Left lung (tissue), 4 donors: ENCODE measurements at regions not wholly inside any gene's neighbourhood (a gene's known extent, or its start where the extent isn't known, plus 50 kb on each side); places are given as distances from the start of the nearest gene placed in this dataset.
"Not testable (repeated sequence)": the region's sequence is repeated elsewhere in the genome, so short reads cannot be mapped to it uniquely, and the experiment has no call there.

Source experiments
- ATAC-seq: fragments of 200-7000 bp; cut with Tn5 transposase; one replicate; pipeline ENCODE4 v1.9.1; 2020; ENCODE audit warnings: moderate library complexity
- DNase-seq, 4 donors: peaks; one replicate each; pipeline ENCODE4 v3.0.0-alpha.2; 2013 to 2020
- H3K27ac ChIP-seq, 2 donors: fragments of 200-600 bp; sonication (generic) in 1 of 2; one replicate each; pipeline versions ENCODE4 v1.5.0 to v1.8.0; 2020 to 2021
- H3K27me3 ChIP-seq, 2 donors: fragments of 200-600 bp; sonication (generic) in 1 of 2; one replicate each; pipeline versions ENCODE4 v1.5.0 to v1.8.0; 2020 to 2021
- H3K36me3 ChIP-seq, 2 donors: fragments of 200-600 bp; sonication (generic) in 1 of 2; one replicate each; pipeline versions ENCODE4 v1.5.0 to v1.8.0; 2020 to 2021
- H3K4me1 ChIP-seq, 2 donors: fragments of 200-600 bp; one replicate each; pipeline ENCODE4 v1.8.0; 2021
- H3K4me3 ChIP-seq, 2 donors: fragments of 200-600 bp; sonication (generic) in 1 of 2; one replicate each; pipeline versions ENCODE4 v1.5.0 to v1.8.0; 2020 to 2021; ENCODE audit warnings: mild to moderate bottlenecking in 1 of 2
- H3K9me3 ChIP-seq, 2 donors: fragments of 200-600 bp; sonication (generic) in 1 of 2; one replicate each; pipeline versions ENCODE4 v1.5.0 to v1.8.0; 2020 to 2021
- intact Hi-C, 2 donors: fragments of 100-400 bp; cut with DNase I; formaldehyde crosslinking; loops; one replicate each; pipeline versions ENCODE4 v1.11.2 to v1.14.2; 2022
- TF ChIP-seq, protein P1 (sequence below), 2 donors: fragments of 200-600 bp; sonication (generic) in 1 of 2; IDR thresholded peaks; one replicate each; pipeline versions ENCODE4 v1.5.0 to v1.8.0; 2021; ENCODE audit warnings: antibody characterized with exemption in 2 of 2
- donor health status: DM: no; HTN: yes; CAD: no.
- donor health status: DM: no; HTN: no; CAD: no.

- Histone ChIP-seq H3K27ac (no peak overlapping the region), H3K9me3 (peaks cover 0 to 47% of the 10 kb centered on the region in 2 donors), H3K4me3 (no peak overlapping the region), H3K27me3 (no peaks in the 10 kb centered on the region), H3K36me3 (no peaks in the 10 kb centered on the region), H3K4me1 (no peaks in the 10 kb centered on the region)
- TF ChIP-seq, protein P1, sequence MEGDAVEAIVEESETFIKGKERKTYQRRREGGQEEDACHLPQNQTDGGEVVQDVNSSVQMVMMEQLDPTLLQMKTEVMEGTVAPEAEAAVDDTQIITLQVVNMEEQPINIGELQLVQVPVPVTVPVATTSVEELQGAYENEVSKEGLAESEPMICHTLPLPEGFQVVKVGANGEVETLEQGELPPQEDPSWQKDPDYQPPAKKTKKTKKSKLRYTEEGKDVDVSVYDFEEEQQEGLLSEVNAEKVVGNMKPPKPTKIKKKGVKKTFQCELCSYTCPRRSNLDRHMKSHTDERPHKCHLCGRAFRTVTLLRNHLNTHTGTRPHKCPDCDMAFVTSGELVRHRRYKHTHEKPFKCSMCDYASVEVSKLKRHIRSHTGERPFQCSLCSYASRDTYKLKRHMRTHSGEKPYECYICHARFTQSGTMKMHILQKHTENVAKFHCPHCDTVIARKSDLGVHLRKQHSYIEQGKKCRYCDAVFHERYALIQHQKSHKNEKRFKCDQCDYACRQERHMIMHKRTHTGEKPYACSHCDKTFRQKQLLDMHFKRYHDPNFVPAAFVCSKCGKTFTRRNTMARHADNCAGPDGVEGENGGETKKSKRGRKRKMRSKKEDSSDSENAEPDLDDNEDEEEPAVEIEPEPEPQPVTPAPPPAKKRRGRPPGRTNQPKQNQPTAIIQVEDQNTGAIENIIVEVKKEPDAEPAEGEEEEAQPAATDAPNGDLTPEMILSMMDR (IDR thresholded peaks at IDR 0.05): no peak
- DNase-seq (no peak), ATAC-seq (no peak)
- intact Hi-C loops: no loop called here
Measured at GRCh38 chr9:65426231-65426630, 141.2 kb upstream of the FOXD4L5 start.

DNA sequence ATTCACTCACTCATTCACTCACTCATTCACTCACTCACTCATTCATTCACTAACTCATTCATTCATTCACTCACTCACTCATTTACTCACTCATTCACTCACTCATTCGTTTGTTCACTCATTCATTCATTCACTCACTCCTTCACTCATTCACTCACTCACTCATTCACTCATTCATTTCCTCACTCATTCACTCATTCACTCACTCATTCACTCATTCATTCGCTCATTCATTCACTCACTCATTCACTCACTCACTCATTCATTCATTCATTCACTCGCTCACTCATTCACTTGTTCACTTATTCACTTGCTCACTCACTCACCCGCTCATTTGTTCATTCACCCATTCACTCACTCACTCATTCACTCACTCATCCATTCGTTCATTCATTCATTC, 140.2 kb upstream of the FOXD4L5 start:
- ATAC-seq, DNase-seq, H3K4me1 ChIP-seq, intact Hi-C loops, H3K27ac ChIP-seq, H3K36me3 ChIP-seq, H3K4me3 ChIP-seq, H3K27me3 ChIP-seq: not testable (repeated sequence)
- H3K9me3 ChIP-seq: peaks cover 0 to 39% of the 10 kb centered on the region in 2 donors

DNA sequence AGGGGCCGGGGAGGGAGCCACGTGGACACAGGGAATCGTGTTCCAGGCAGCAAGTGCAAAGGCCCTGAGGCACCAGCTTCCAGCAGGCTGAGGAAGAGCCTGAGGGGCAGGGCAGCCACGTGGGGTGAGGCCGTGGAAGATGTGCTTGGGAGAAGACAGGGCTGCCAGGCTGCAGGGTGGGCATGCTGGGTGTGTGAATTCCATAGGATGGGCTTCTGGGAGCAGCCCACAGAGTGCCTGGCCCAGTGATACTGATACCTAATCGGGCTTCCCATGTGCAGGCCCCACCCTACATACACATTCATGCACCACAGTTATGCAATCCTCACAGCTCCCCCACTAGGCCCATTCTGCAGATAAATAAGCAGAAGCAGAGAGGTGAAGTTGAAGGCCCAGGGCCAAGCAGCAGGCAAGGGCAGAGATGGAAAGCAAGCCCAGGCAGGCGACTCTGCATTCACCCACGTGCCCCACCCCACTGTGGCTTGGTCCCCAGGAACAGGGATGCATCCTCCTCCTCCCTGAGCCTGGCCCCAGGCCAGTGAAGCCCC, 139.5 kb upstream of the FOXD4L5 start:
- intact Hi-C loops, ATAC-seq, H3K27ac ChIP-seq, DNase-seq, H3K4me1 ChIP-seq, H3K4me3 ChIP-seq, H3K36me3 ChIP-seq, H3K27me3 ChIP-seq: not testable (repeated sequence)
- H3K9me3 ChIP-seq: peaks cover 0 to 34% of the 10 kb centered on the region in 2 donors

DNA sequence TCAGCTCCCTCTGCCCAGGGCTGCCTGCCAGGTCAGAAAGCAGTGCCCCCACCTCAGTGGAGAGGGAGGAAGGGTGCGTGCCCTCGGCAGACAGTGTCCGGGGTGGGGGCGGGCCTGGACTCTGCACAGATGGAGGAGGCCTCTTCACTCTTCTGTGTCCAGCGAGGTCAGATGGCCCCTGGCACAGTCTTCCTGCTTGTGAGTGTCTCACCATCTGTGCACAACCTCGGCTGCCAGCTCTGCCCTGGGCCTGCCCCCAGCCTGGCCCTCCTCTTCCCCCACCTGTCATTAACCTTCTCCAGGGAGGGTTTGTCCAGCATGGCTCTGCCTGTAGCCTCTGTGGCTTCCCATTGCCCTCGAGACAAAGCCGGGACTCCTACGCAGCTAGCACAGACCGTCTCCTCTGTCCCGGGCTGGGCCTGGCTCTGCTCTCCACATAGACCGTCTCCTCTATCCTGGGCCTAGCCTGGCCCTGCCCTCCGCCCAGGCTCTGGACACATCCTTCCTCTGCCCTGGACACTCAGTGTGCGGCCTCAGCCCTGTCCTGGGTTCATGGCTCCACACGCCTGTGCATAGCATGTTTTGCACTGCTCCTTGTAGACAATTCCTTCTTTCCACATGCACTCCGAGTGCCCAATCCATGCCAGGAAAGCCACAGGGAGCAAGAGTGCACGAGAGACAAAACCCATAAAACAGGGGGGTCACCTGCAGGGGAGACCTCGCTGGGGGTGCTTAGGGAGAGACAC, 138.9 kb upstream of the FOXD4L5 start:
- H3K27me3 ChIP-seq, H3K36me3 ChIP-seq, ATAC-seq, intact Hi-C loops, H3K4me1 ChIP-seq, H3K4me3 ChIP-seq, DNase-seq, H3K27ac ChIP-seq: not testable (repeated sequence)
- H3K9me3 ChIP-seq: peaks cover 0 to 29% of the 10 kb centered on the region in 2 donors

GRCh38 chr9:65422966-65423690, 138.1 kb upstream of the FOXD4L5 start:
- DNase-seq, H3K4me3 ChIP-seq, H3K4me1 ChIP-seq, H3K36me3 ChIP-seq, intact Hi-C loops, H3K27me3 ChIP-seq, ATAC-seq, H3K27ac ChIP-seq: not testable (repeated sequence)
- H3K9me3 ChIP-seq: peaks cover 0 to 31% of the 10 kb centered on the region in 2 donors

DNA sequence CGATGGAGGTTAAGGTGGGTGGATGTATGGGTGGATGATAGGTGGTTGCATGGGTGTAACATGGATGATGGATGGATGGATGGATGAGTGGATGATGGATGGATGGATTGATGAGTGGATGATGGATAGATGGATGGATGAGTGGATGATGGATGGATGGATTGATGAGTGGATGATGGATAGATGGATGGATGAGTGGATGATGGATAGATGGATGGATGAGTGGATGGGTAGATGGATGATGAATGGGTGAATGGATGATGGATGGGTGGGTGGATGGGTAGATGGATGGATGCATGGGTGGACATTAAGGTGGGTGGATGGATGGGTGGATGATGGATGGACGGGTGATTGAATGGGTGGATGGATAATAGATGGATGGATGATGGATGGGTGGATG, 136.5 kb upstream of the FOXD4L5 start:
- H3K36me3 ChIP-seq, H3K4me3 ChIP-seq, H3K27me3 ChIP-seq, H3K4me1 ChIP-seq, DNase-seq, intact Hi-C loops, H3K27ac ChIP-seq, ATAC-seq: not testable (repeated sequence)
- peaks cover 0 to 33% of the 10 kb centered on the region in 2 donors for H3K9me3 ChIP-seq

DNA sequence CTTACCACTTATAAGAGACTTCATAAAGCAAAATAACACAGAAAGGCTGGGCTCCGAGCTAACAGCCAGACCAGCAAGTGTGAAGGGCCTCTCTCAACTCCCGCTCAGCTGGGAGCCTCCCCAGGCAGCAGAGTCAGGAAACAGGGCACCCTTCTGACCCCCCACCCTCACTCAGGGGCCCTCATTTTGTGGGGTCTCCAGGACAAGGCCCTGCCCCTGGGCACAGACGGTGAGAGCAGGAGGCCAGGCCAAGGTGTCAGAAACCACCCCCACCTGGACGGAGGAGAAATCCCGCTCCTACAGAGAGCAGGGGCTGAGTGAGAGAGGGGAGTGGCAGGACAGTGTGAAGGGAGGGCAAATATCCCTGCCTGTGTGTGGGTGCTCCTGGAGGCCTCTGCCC, 135.8 kb upstream of the FOXD4L5 start:
- no peaks in the 10 kb centered on the region for H3K27me3 ChIP-seq
- no peak for DNase-seq
- intact Hi-C loops: no loop called here
- H3K9me3 ChIP-seq: peaks cover 0 to 29% of the 10 kb centered on the region in 2 donors
- no peaks in the 10 kb centered on the region for H3K4me1 ChIP-seq
- no peaks in the 10 kb centered on the region for H3K36me3 ChIP-seq
- TF ChIP-seq, protein P1 (IDR thresholded peaks at IDR 0.05): no peak
- H3K4me3 ChIP-seq: no peak overlapping the region
- no peak overlapping the region for H3K27ac ChIP-seq
- ATAC-seq: no peak

DNA sequence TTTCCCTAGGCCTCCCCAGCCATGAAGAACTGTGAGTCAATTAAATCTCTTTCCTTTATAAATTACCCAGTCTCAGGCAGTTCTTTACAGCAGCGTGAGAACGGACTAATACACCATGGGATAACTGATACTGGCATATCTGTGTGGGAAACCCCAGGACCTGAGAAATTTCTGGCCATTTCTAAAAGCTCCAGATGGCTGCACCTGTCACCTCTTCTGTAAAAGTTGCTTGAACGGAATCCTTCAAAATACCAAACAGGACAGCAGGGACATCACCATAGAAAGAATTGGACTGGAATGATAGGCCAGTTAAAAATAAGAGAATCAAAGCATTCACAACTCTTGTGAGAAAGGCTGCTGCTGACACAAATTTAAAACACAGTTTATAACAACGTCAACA, 134.0 kb upstream of the FOXD4L5 start:
- H3K27me3 ChIP-seq, intact Hi-C loops, H3K36me3 ChIP-seq, H3K4me1 ChIP-seq, H3K4me3 ChIP-seq, ATAC-seq, DNase-seq, H3K27ac ChIP-seq: not testable (repeated sequence)
- H3K9me3 ChIP-seq: peaks cover 0 to 38% of the 10 kb centered on the region in 2 donors

GRCh38 chr9:65416948-65417347, 131.9 kb upstream of the FOXD4L5 start:
- intact Hi-C loops, H3K36me3 ChIP-seq: not testable (repeated sequence)

DNA sequence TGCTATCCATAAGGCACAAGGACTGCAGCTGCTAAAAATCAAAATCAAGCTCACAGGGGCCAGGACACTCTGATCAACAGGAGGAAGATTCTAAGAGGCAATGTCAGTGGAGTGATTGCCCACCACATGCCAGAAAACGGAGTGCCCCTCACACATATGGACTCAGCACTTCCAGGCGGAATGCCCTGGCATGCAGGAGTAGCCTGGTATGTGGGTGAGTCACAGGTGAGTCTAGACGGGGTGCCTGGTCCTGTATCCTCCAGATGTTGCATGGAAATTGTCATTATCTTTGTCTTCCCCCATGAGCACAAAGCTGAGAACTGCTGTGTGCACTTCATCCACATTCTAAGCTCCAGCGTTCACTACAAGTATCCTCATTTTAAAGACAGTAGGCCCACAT, 129.2 kb upstream of the FOXD4L5 start:
- intact Hi-C loops, H3K27me3 ChIP-seq, H3K36me3 ChIP-seq, H3K4me1 ChIP-seq, DNase-seq, H3K27ac ChIP-seq, ATAC-seq, H3K4me3 ChIP-seq: not testable (repeated sequence)
- peaks cover 0 to 64% of the 10 kb centered on the region in 2 donors for H3K9me3 ChIP-seq

More at GRCh38 chr9:65416948-65417347, 131.9 kb upstream of the FOXD4L5 start:
- H3K4me3 ChIP-seq, DNase-seq, H3K27me3 ChIP-seq, ATAC-seq, H3K27ac ChIP-seq, H3K4me1 ChIP-seq: not testable (repeated sequence)
- H3K9me3 ChIP-seq: peaks cover 0 to 43% of the 10 kb centered on the region in 2 donors

- peaks cover 0 to 66% of the 10 kb centered on the region in 2 donors for H3K9me3 ChIP-seq
- ATAC-seq, H3K36me3 ChIP-seq, intact Hi-C loops, DNase-seq, H3K4me3 ChIP-seq, H3K27me3 ChIP-seq, H3K4me1 ChIP-seq, H3K27ac ChIP-seq: not testable (repeated sequence)
Measured at GRCh38 chr9:65413371-65413770, 128.4 kb upstream of the FOXD4L5 start.
